Midbrain (tissue), 1 donor: ENCODE measurements at regions not wholly inside any gene's neighbourhood (a gene's known extent, or its start where the extent isn't known, plus 50 kb on each side); places are given as distances from the start of the nearest gene placed in this dataset.

Experiments used
- DNase-seq: peaks from one replicate; lab custom pipeline; 2025; lab: John Stamatoyannopoulos, UW

DNA sequence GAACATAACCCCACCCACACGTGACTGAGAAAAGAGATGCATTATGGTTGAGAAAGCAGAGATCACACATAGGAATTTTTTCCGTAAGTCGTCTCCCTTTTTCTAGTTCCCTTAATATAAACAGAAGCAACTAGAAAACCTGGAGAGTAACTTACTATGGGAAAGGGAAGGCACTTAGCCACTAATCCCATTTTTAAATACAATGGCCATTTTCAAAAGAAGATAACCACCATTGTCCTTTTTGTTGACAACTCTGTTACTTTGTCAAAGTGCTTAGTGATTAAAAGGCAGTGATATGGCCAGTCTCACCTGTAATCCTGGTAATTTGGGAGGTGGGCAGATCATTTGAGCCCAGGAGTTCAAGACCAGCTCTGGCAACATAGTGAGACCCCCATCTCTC, 184.4 kb upstream of the UMPS start:
- DNase-seq: no peak

DNA sequence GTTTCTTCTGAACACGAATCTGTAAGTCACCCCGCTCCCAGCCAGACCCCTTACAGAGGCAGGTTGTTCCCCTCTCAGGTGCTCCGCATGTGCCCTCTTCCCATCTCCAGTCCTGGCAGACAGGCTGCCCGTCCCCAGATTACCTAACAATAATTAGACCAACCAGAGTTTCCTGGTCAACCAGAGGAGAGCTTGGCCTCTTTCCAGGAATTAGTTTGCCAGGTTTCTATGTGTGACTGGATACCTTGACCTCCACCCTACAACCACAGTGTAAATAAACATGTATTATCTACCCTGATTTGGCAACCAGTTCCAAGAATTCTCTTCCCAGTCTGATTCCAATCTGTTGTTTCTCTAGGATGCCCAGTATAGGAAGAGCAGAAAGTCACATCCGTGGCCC, 178.0 kb upstream of the UMPS start:
- no peak for DNase-seq

DNA sequence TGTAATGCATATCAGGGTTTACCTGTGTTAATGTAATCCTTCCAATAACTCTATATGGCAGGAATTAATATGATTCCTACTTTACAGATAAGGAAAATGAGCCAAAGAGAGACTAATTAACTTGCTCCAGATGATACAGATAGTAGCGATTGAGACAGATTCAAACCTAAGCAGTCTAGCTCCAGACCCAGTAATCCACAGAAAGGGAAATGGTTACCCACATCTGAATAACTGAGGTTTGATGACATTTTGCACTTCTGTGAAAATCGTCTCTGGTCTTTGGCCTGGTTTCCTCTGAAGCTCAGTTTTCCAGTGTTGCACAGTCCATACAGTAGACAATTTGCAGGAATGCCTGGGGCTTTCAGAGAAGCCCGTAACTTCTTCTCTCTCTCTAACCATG, 177.1 kb upstream of the UMPS start:
- no peak for DNase-seq

DNA sequence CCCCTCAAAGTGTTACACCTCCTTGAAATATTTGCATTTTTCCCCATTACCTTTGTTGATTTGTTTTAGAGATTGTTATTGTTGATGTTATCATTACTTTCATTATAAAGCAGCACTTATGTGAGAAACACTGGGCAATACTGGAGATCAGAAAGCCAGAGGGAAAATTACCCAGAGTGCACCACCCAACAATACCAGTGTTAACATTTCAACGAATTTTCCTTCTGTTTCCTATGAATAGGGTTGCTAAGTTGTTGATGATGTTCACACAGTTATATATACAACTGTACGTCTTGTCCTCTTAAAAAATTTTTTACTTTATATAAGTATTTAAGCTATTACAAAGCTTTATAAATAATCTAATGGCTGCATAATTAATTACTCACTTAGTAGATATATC, 173.6 kb upstream of the UMPS start:
- no peak for DNase-seq

DNA sequence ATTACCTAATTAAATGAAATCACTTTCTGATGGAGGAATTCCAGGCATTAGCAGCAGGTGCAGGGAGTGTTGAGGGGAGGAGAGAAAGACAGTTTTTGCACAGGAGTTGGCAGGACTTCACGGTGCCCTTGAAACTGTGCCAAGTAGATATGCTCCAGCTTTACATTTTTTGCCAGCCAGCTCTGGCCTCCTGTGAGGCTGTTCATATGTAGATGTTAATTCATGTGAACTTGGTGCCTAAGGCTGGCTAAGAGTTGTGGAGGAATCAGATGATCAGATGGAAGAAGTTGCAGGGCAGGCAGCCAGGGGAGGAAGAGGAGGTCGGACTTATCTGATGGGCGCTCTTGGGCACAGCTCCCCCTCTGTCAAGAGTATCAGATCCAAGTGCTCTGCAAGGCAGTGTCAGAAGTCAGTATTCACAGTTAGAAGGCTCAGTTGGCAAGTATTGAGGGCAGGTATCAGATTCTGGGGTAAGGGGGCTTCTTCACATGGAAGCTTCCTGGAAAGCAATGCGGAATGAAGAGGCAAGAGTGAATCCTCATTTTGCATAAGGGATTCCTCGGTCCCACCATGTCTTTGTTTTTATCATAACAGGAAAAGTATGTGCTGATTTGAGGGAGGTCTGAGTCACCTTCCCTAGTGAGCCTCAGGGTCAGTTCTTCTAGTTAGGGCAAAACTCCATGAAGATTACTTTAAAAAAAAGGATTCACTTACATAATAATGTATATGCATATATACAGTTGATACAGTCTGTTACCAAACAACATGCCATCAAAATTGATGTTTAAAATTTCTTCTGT, 172.6 kb upstream of the UMPS start:
- no peak for DNase-seq

DNA sequence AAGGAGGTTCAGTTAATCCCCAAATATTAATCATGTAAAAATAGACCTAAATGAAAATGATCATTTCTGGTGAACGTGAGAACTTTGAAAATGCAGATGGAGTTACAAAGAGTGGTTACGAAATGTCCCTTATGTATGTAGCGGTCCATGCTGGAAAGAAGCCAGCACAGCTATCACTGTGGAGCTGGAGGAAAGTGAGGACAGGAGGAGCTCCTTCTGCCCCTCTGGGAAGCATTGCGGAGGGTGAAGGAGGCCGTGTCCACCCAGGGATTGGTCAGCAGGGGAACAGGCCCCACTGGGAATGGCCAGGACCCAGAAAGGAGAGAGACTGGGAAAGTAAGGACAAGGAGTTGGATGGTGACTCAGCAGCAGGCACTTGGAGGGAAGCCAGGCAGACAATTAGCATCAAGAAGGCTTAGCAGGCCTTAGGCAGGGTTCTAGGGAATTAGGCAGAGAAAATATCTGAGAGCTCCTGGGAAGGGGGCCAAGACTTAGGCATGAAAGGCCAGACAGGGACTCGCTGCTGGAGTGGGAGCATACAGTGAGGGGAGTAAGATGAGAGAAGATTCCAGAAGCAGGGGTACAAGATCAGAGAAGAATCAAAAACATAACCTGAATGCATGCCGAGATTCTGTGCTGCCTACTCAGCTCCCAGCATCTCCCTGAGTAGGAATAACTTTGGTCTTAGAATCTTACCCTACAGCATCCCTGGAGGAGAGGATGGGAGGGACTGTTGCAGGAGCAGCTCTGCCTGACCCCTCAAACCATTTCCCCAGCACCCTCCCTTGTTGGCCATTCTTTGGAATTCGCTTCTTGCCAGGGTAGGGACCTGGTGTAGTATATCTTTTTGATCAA, 171.0 kb upstream of the UMPS start:
- DNase-seq: peak; percentile 65

DNA sequence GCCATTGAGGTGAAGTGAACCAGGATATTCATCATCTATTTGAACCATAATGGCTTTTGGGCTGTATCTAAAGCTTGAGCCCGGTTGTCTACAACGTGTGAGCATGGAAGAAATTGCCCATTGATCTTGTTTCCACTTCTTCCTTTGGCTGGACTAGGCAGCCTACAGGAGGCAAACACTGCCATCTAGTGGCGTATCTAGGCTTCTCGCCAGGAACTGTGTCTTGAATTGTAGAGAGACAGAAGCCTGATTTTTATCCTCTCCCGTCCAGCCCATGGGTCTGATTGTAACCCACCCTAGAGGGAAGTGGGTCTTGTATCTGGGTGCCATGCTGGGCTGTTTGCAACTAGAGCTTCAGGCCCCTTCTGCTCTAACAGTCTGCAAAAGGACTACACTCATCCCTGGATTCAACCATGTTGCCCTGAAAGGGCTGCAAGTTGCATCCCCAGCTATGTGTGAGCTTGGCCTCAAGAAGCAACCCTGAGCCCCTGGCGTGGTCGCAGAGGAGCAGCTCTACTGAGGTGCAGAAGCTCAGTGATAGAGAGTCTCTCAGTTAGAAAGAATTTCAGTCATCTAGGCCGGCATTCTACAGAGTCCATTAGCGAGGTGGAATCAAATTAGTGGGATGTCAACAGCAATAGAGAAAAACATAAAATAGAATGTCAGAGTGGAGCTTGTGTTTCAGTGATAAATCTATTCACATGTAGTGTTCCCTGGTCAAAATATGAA, 170.2 kb upstream of the UMPS start:
- peak; percentile 88 for DNase-seq

DNA sequence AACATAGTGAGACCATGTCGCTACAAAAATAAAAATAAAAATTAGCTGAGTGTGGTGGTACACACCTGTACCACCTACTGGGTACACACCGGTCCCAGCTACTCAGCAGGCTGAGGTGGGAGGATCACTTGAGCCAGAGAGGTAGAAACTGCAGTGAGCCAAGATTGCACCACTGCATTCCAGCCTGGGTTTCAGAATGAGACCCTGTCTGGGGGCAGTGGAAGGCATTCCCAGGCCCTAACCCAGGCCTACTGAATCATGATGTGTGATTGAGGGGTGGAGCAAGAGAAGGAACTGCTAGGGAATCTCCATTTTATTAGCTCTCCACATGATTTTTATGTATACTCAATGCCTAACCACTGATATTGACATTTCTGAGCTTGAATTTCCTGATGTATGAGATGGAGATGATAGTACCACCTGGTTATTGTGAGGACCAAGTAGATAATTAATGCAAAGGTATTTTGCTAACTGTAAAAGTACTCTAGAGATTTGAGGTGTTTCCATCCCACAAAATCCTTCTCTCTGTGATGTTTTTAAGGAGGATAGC, 169.5 kb upstream of the UMPS start:
- DNase-seq: no peak

DNA sequence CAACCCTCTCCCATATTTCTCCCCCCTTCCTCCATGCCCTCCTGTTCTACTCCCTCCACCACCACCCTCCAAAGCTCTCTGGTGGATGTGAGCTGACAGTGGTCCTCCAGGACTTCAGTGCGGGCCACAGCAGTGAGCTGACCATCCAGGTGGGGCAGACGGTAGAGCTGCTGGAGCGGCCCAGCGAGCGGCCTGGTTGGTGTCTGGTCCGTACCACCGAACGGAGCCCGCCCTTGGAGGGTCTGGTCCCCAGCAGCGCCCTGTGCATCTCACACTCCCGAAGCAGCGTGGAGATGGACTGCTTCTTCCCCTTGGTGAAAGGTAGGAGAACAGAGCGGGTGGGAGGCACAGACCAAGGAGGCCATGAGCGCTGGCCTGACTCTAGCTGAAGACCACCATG, 167.5 kb upstream of the UMPS start:
- no peak for DNase-seq

DNA sequence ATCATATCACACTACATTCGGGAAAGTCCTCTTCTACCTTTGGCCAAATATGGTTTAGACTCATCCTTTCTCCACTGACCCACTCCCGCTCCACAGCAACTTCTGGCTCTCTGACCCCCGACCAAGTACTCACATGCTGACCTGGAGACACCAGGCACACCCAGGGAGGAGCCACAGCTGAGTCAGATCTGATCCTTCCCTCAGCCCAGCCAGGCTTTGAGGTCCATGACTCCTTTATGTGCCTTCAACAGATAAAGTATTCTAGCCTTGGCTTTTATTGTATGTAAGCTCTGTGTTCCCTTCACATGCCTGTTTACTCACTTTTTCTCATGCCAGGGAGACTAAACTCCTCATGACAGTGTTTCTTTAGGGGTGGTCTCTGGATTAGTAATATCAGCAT, 166.9 kb upstream of the UMPS start:
- no peak for DNase-seq

DNA sequence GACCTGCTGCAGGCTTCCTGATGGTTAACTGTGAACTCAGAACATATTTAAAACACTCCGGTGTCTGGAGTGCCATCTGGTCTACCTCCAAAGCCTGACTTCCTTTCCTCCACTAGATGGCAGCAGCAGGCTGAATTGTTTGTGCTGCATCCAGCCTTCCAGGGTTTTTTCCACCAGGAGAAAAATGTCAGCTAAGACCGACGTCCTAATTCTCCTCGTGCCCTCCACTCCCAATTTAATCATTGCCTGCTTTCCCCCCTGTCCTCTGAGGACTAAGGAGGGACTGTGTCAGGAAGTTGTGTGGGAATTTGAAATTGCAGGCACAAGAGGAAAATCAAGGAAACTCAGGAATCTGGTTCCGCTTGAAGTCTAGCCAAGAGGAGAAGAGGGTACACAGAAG, 165.2 kb upstream of the UMPS start:
- peak; percentile 81 for DNase-seq

DNA sequence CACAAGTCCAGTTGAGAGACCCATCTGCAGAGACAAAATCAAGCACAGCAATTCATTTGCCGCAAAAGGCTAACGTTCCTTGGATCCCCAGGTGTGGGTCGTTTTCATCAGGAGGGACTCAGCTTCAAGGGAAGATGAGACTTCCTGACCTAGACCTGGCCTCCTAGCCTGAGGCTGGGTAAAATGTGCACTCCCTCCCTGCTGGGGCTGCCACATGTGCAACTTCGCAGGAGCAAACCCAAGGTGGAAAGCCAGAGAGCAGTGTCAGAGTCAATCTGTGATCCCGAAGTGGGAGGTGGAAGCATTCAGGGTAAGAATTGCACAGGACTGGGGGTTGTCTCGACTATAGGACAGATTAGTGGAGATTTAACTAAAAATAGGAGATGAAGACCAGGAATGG, 164.7 kb upstream of the UMPS start:
- no peak for DNase-seq

DNA sequence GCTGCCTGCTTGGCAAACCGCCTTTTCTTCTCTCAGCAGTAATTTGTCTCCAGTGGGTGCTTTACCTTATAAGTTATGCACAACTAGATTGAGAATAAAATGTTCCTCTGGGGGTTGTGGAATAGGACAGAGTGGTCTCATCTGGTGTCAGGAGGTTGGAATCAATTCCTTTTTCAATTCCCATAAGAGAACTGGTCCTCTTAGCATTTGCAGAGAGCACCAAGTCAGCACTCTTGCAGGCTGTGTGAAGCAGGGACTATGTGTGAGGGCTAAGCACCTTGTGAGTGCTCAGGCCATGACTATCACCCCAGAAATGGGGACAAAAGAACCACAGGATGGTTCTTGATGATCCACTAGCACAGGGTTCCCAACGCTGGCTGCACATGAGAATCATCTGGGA, 163.6 kb upstream of the UMPS start:
- DNase-seq: no peak

DNA sequence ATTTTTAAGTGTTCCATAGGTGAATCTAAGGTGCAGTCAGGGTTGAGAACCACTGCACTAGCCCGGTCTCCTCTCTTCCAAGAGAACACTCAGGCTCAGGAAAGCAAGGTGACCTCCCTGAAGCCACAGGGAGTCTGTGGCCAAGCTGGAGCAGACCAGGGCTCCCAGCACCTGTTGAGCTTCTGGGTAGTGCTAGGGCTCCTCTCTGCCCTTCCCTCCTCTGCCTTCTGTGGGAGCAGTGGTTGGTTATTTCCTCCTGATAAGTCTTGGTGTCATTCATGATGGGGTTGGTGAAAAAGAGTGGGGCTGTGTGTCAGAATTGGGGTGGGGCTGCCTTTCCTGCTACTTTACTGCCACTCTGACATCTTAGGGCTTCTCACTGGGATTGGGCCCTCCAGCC, 163.1 kb upstream of the UMPS start:
- no peak for DNase-seq

DNA sequence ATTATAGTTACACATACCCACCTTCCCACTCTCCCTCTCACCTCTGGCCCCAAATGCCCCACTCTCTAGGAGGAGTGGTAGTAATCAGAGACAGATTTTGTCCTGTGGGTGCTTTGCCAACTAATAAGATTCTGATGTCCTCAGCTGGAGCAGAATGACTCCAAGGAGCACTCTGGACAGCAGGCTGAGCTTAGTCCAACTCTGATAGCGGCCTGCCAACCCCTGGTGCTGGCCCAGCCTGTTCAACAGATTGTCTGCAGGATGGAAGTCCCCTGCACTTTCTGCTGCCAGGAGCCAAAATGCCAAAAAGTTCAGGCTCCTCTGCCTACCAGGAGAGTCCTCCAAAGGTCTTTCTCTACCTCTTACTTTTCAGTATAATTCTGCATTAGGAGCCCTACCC, 160.5 kb upstream of the UMPS start:
- no peak for DNase-seq

DNA sequence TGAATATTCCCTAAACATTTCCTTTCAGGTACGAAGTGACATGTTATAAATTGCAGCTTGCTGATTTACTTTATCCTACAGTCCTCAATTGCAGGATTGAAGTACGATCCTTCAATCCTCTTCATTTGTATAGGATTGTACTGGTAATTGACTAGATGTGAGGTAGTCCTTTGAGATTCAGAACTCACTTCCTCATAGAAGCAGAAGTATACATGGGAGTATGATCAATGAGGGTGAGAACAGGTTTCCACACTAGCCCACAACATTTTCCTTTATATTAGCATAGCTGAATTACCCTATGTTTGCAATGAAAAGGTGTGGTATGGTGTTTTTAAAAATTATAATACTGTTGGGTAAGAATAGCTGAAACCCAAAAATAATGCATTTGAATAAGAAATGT, 160.0 kb upstream of the UMPS start:
- no peak for DNase-seq

DNA sequence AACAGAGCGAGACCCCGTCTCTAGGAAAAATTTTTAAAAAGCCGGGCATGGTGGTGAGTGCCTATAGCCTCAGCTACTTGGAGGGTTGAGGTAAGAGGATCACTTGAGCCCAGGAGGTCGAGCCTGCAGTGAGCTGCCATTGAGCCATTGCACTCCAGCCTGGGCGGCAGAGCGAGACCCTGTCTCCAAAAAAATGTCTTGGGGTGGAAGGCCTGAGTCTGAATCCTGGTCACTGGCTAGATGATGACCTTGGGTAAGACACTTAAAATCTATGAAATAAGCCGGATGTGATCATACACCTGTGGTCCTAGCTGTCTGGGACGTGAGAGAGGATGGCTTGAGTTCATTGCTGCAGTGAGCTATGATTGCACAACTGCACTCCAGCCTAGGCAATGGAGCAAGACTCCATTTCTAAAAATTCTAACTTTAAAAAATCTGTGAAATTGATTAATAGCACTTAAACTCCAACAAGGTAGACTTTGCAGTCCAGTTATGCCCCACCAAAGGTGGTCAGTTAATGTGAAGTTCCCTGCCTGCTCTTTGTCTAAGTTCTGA, 157.3 kb upstream of the UMPS start:
- no peak for DNase-seq

DNA sequence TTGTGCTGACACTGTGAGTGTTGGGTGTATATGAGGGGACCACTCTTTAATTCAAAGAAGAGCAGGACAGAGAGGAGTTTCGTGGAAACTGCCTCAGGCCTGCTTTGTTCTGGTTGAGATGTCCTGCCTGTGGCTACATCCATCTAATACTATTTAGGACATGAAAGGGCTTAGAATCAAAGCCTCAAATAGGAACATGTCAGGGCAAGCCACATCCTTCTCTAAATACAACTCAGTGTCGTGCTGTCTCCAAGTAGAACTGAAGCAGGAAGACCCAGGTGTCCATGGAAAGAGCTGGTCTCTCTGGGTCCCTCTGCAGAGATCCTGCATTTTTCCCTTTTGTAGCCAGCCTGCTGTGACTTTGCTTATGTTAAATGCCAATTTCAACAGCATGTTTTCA, 156.2 kb upstream of the UMPS start:
- no peak for DNase-seq

DNA sequence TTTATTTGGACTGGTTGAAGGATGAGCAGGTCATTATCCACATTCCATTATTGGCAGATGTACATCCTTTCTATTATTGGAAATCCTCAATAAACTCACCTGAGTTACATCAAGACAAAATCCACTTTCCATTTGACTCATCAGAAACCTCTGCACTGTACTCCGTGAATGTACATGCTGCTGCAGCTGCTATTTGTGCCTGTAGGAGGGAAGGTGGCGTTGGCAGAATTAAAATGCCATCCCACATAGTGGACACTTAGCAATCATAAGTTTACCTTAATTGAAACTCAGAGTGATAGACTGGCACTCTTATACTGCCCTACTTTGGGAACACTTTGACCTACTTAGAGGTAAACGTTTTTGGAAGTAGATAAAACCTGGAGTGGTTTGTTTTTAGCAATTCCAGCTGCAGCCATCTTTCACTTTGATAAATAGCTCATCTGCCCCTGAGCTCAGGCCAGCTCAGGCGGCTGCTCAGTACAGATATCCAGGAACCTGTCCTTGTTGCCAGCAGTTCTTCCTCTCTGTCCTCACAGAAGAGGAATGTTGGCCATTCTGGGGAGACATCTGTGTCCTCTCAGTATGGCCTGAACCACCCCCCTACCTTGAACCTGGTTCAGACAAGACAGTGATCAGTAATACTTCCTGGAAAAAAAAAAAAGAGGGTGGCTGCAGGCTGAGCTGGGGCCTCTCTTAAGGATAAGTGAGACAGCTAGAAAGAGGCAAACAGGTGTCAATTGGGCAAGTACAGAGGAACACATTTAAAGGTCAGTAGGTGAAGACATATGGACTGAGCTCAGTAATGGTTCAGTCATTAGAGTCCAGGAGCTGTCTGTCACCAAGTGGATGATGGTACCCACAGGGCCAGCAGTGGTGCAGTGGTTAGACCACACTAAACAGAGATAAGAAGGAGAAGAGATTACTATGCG, 153.4 kb upstream of the UMPS start:
- no peak for DNase-seq

DNA sequence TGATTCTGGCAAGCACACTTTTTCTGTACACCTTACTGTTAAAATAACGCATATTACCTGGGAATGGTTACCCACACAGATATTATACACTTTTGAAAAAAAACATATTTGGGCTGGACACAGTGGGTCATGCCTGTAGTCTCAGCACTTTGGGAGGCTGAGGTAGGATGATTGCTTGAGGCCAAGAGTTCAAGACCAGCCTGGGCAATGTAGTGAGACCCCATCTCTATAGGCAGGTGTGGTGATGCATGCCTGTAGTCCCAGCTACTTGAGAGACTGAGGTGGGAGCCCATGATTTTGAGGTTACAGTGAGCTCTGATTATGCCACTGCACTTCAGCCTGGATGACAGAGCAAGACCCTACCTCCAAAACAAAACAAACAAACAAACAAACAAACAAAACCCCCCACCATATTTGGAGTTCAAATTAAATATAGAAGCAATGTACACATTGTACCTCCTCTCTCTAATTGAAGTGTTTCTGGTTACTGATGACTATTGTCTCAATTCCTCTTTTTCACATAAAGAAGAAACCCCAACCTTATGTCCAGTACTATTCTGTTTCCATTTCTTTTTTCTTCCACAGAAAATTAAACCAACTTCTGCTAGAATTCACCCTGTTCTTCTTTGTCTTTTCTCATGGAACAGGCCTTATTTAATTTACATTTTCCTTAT, 152.6 kb upstream of the UMPS start:
- no peak for DNase-seq

DNA sequence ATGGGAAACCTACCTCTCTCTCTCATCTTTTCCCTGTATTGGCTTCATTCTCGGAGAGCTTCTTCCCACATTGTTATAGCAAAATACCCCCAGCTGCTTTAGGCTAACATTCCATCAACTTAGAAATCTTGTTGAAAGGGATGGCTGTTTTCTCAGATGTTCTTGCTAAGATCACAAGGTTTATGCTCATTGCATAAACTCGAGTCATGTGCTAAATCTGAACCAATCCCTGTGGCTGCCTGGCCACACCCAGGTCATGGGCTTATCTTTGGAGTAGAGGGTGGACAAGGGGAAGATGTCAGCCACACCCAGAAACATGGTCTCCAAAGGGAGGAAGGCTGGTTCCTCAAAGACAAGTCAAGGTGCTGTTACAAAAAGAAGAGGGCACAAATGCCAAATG, 150.6 kb upstream of the UMPS start:
- DNase-seq: no peak
